HepG2 (cell line): ENCODE measurements at regions not wholly inside any gene's neighbourhood (a gene's known extent, or its start where the extent isn't known, plus 50 kb on each side); places are given as distances from the start of the nearest gene placed in this dataset.

Source experiments
- FOXK1 ChIP-seq: sonication (generic); formaldehyde crosslinking; IDR thresholded peaks from 2 replicates; pipeline ENCODE4 v1.4.0; 2020; ENCODE audit warnings: low read depth, missing genetic modification reagents, borderline replicate concordance
- HNF4G ChIP-seq, 2 experiments: sonication (generic) in 1 of 2; formaldehyde crosslinking in 1 of 2; IDR thresholded peaks; 2 replicates each; pipeline versions ENCODE4 v1.4.0 to v1.6.1; 2011 to 2020; ENCODE audit warnings: borderline replicate concordance in 2 of 2, low read depth in 2 of 2, mild to moderate bottlenecking in 2 of 2, low read length in 1 of 2, missing genetic modification reagents in 1 of 2, moderate library complexity in 1 of 2
- SNRNP70 ChIP-seq: fragments of 200-400 bp; formaldehyde crosslinking; IDR thresholded peaks from 2 replicates; pipeline ENCODE4 v1.6.1; 2017; ENCODE audit warnings: mild to moderate bottlenecking, low read depth, low read length, moderate library complexity
- ZMYM4 ChIP-seq: sonication (generic); formaldehyde crosslinking; IDR thresholded peaks from 2 replicates; pipeline ENCODE4 v1.8.1; 2023; ENCODE audit warnings: mild to moderate bottlenecking, missing genetic modification reagents
- ZNF256 ChIP-seq: sonication (generic); formaldehyde crosslinking; conservative IDR thresholded peaks from 2 replicates; pipeline ENCODE4 v1.4.0; 2020; ENCODE audit warnings: missing genetic modification reagents
- ZNF383 ChIP-seq: sonication (generic); formaldehyde crosslinking; IDR thresholded peaks from 2 replicates; pipeline ENCODE4 v1.4.0; 2020; ENCODE audit warnings: missing genetic modification reagents, mild to moderate bottlenecking, borderline replicate concordance
- ZNF607 ChIP-seq: sonication (generic); formaldehyde crosslinking; IDR thresholded peaks from 2 replicates; pipeline ENCODE4 v1.5.1; 2020; ENCODE audit warnings: missing genetic modification reagents, mild to moderate bottlenecking, borderline replicate concordance
- TF ChIP-seq, protein P1 (sequence below): sonication (generic); formaldehyde crosslinking; IDR thresholded peaks from 2 replicates; pipeline ENCODE4 v1.4.0; 2020; ENCODE audit warnings: missing genetic modification reagents
- TF ChIP-seq, protein P2 (sequence below): sonication (generic); formaldehyde crosslinking; IDR thresholded peaks from 2 replicates; pipeline ENCODE4 v1.4.0; 2020; ENCODE audit warnings: mild to moderate bottlenecking, low read depth, missing genetic modification reagents
- TF ChIP-seq, protein P3 (sequence below): sonication (generic); formaldehyde crosslinking; IDR thresholded peaks from 2 replicates; pipeline ENCODE4 v1.4.0; 2020; ENCODE audit warnings: missing genetic modification reagents

DNA sequence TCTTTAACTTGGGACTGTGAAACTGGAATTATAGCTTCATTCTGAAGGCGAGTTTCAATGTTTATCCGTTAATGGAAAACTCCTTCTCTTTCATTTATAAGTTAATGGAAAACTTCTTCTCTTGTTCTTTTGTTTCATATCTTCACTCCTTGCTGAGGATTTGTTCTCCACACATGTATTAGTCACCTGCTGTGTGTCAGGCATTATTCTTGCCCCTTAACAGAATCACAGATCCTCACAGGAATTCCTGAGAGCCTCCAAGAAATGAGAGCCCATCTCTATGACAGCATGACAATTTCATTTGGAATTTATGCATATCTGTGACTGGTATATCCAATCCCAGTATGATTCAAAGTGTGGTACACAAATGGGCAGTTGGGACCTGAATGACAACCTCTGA lies 545.8 kb downstream of the BCL11A start (continued):
- TF ChIP-seq HNF4G (IDR thresholded peaks at IDR 0.05; ENCODE audit: borderline replicate concordance, low read depth, low read length), result no peak
- no peak for TF ChIP-seq HNF4G (CRISPR knock-in tag; IDR thresholded peaks at IDR 0.05; ENCODE audit: borderline replicate concordance, low read depth)
- TF ChIP-seq ZNF607 (CRISPR knock-in tag), result no peak
- no peak for TF ChIP-seq ZNF383 (CRISPR knock-in tag)
- TF ChIP-seq, protein P1, sequence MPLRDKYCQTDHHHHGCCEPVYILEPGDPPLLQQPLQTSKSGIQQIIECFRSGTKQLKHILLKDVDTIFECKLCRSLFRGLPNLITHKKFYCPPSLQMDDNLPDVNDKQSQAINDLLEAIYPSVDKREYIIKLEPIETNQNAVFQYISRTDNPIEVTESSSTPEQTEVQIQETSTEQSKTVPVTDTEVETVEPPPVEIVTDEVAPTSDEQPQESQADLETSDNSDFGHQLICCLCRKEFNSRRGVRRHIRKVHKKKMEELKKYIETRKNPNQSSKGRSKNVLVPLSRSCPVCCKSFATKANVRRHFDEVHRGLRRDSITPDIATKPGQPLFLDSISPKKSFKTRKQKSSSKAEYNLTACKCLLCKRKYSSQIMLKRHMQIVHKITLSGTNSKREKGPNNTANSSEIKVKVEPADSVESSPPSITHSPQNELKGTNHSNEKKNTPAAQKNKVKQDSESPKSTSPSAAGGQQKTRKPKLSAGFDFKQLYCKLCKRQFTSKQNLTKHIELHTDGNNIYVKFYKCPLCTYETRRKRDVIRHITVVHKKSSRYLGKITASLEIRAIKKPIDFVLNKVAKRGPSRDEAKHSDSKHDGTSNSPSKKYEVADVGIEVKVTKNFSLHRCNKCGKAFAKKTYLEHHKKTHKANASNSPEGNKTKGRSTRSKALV (CRISPR knock-in tag), result no peak
- no peak for TF ChIP-seq SNRNP70
- TF ChIP-seq, protein P2, sequence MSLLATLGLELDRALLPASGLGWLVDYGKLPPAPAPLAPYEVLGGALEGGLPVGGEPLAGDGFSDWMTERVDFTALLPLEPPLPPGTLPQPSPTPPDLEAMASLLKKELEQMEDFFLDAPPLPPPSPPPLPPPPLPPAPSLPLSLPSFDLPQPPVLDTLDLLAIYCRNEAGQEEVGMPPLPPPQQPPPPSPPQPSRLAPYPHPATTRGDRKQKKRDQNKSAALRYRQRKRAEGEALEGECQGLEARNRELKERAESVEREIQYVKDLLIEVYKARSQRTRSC, result no peak
- no peak for TF ChIP-seq FOXK1 (CRISPR knock-in tag)
- TF ChIP-seq, protein P3, sequence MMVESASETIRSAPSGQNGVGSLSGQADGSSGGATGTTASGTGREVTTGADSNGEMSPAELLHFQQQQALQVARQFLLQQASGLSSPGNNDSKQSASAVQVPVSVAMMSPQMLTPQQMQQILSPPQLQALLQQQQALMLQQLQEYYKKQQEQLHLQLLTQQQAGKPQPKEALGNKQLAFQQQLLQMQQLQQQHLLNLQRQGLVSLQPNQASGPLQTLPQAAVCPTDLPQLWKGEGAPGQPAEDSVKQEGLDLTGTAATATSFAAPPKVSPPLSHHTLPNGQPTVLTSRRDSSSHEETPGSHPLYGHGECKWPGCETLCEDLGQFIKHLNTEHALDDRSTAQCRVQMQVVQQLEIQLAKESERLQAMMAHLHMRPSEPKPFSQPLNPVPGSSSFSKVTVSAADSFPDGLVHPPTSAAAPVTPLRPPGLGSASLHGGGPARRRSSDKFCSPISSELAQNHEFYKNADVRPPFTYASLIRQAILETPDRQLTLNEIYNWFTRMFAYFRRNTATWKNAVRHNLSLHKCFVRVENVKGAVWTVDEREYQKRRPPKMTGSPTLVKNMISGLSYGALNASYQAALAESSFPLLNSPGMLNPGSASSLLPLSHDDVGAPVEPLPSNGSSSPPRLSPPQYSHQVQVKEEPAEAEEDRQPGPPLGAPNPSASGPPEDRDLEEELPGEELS (CRISPR knock-in tag), result no peak
- no peak for TF ChIP-seq ZMYM4 (CRISPR knock-in tag)
- TF ChIP-seq ZNF256 (CRISPR knock-in tag), result no peak
